ENCODE measurements at regions not wholly inside any gene's neighbourhood (a gene's known extent, or its start where the extent isn't known, plus 50 kb on each side); places are given as distances from the start of the nearest gene placed in this dataset.

GRCh38 chr14:86179980-86180379 lies 650.0 kb downstream of the FLRT2 start:
- Mint-ChIP-seq H3K27me3 (ENCODE audit: unreplicated experiment) (no peaks in the 10 kb centered on the region), H3K4me1 (ENCODE audit: unreplicated experiment) (no peaks in the 10 kb centered on the region), H3K9me3 (ENCODE audit: unreplicated experiment) (peaks cover 4% of the 10 kb centered on the region), H3K27ac (ENCODE audit: unreplicated experiment) (no peak overlapping the region), H3K4me3 (ENCODE audit: unreplicated experiment) (no peak overlapping the region), H3K36me3 (ENCODE audit: unreplicated experiment) (no peaks in the 10 kb centered on the region)
- DNase-seq (ENCODE audit: extremely low spot score, unreplicated experiment) = no peak
- no peak for TF ChIP-seq CTCF (IDR thresholded peaks at IDR 0.05)

- no peak for TF ChIP-seq CTCF (IDR thresholded peaks at IDR 0.05)
- Mint-ChIP-seq H3K36me3 (ENCODE audit: unreplicated experiment) (no peaks in the 10 kb centered on the region), H3K27ac (ENCODE audit: unreplicated experiment) (no peak overlapping the region), H3K4me3 (ENCODE audit: unreplicated experiment) (no peak overlapping the region), H3K27me3 (ENCODE audit: unreplicated experiment) (peaks cover 6% of the 10 kb centered on the region), H3K9me3 (ENCODE audit: unreplicated experiment) (peaks cover 15% of the 10 kb centered on the region), H3K4me1 (ENCODE audit: unreplicated experiment) (peaks cover 2% of the 10 kb centered on the region)
- DNase-seq (ENCODE audit: extremely low spot score, unreplicated experiment) = no peak
Observed at GRCh38 chr14:86168371-86168770, 638.4 kb downstream of the FLRT2 start.

- DNase-seq (ENCODE audit: extremely low spot score, unreplicated experiment) = no peak
- peaks cover 2% of the 10 kb centered on the region for H3K4me1 Mint-ChIP-seq (ENCODE audit: unreplicated experiment)
- no peak overlapping the region for H3K4me3 Mint-ChIP-seq (ENCODE audit: unreplicated experiment)
- peaks cover 15% of the 10 kb centered on the region for H3K9me3 Mint-ChIP-seq (ENCODE audit: unreplicated experiment)
- peaks cover 6% of the 10 kb centered on the region for H3K27me3 Mint-ChIP-seq (ENCODE audit: unreplicated experiment)
- no peak for TF ChIP-seq CTCF (IDR thresholded peaks at IDR 0.05)
- no peaks in the 10 kb centered on the region for H3K36me3 Mint-ChIP-seq (ENCODE audit: unreplicated experiment)
- no peak overlapping the region for H3K27ac Mint-ChIP-seq (ENCODE audit: unreplicated experiment)
Observed at GRCh38 chr14:86166541-86166940, 636.6 kb downstream of the FLRT2 start.

- no peaks in the 10 kb centered on the region for H3K36me3 Mint-ChIP-seq (ENCODE audit: unreplicated experiment)
- H3K27me3 Mint-ChIP-seq (ENCODE audit: unreplicated experiment) = no peaks in the 10 kb centered on the region
- peak; percentile 17 for TF ChIP-seq CTCF (IDR thresholded peaks at IDR 0.05)
- no peaks in the 10 kb centered on the region for H3K9me3 Mint-ChIP-seq (ENCODE audit: unreplicated experiment)
- H3K4me3 Mint-ChIP-seq (ENCODE audit: unreplicated experiment) = no peak overlapping the region
- DNase-seq (ENCODE audit: extremely low spot score, unreplicated experiment) = no peak
- H3K27ac Mint-ChIP-seq (ENCODE audit: unreplicated experiment) = no peak overlapping the region
- H3K4me1 Mint-ChIP-seq (ENCODE audit: unreplicated experiment) = no peaks in the 10 kb centered on the region
Observed at GRCh38 chr14:86153480-86153879, 623.5 kb downstream of the FLRT2 start.

- no peak for TF ChIP-seq CTCF (IDR thresholded peaks at IDR 0.05)
- Mint-ChIP-seq H3K4me3 (ENCODE audit: unreplicated experiment) (no peak overlapping the region), H3K27me3 (ENCODE audit: unreplicated experiment) (no peaks in the 10 kb centered on the region), H3K9me3 (ENCODE audit: unreplicated experiment) (peaks cover 4% of the 10 kb centered on the region), H3K4me1 (ENCODE audit: unreplicated experiment) (peaks cover 19% of the 10 kb centered on the region), H3K27ac (ENCODE audit: unreplicated experiment) (no peak overlapping the region), H3K36me3 (ENCODE audit: unreplicated experiment) (no peaks in the 10 kb centered on the region)
- no peak for DNase-seq (ENCODE audit: extremely low spot score, unreplicated experiment)
Observed at GRCh38 chr14:86143248-86143647, 613.3 kb downstream of the FLRT2 start.

Data from osteocyte (in vitro differentiated cells).